GM06990 (cell line): ENCODE measurements at regions not wholly inside any gene's neighbourhood (a gene's known extent, or its start where the extent isn't known, plus 50 kb on each side); places are given as distances from the start of the nearest gene placed in this dataset.

Experiments used
- DNase-seq: peaks from one replicate; pipeline ENCODE4 v3.0.0-alpha.2; 2011; ENCODE audit not compliant: insufficient read length; ENCODE audit errors: extremely low read depth
- H3K27me3 ChIP-seq: replicated peaks from 2 replicates; pipeline ENCODE4 v1.6.0; 2011; ENCODE audit warnings: low read length; ENCODE audit not compliant: control insufficient read depth, insufficient read depth
- H3K36me3 ChIP-seq: 2 replicates; pipeline ENCODE4 v1.5.1; 2011; ENCODE audit warnings: low read length; ENCODE audit not compliant: control insufficient read depth, insufficient read depth
- H3K4me3 ChIP-seq: replicated peaks from 2 replicates; pipeline ENCODE4 v1.5.1; 2011; ENCODE audit warnings: low read depth, mild to moderate bottlenecking, control low read depth, low read length
- TF ChIP-seq, protein P1 (sequence below): IDR thresholded peaks from 2 replicates; pipeline ENCODE4 v1.5.1; 2011; ENCODE audit warnings: low read length, control low read depth, mild to moderate bottlenecking, inconsistent platforms; ENCODE audit not compliant: insufficient read depth, poor library complexity, severe bottlenecking

- Histone ChIP-seq H3K4me3 (no peak overlapping the region), H3K27me3 (peaks cover 2% of the 10 kb centered on the region; the same call in 1 of the 2 replicates), H3K36me3 (no peaks in the 10 kb centered on the region)
- no peak for DNase-seq
- TF ChIP-seq, protein P1, sequence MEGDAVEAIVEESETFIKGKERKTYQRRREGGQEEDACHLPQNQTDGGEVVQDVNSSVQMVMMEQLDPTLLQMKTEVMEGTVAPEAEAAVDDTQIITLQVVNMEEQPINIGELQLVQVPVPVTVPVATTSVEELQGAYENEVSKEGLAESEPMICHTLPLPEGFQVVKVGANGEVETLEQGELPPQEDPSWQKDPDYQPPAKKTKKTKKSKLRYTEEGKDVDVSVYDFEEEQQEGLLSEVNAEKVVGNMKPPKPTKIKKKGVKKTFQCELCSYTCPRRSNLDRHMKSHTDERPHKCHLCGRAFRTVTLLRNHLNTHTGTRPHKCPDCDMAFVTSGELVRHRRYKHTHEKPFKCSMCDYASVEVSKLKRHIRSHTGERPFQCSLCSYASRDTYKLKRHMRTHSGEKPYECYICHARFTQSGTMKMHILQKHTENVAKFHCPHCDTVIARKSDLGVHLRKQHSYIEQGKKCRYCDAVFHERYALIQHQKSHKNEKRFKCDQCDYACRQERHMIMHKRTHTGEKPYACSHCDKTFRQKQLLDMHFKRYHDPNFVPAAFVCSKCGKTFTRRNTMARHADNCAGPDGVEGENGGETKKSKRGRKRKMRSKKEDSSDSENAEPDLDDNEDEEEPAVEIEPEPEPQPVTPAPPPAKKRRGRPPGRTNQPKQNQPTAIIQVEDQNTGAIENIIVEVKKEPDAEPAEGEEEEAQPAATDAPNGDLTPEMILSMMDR: no peak
These were observed 87.4 kb downstream of the RAMP3 start for GRCh38 chr7:45244981-45245380.

- DNase-seq: no peak
- peaks cover 2% of the 10 kb centered on the region; the same call in 1 of the 2 replicates for H3K27me3 ChIP-seq
- no peak overlapping the region for H3K4me3 ChIP-seq
- TF ChIP-seq, protein P1: no peak
- no peaks in the 10 kb centered on the region for H3K36me3 ChIP-seq
These were observed 88.7 kb downstream of the RAMP3 start for GRCh38 chr7:45246339-45246738.

- Histone ChIP-seq H3K27me3 (no peaks in the 10 kb centered on the region), H3K4me3 (no peak overlapping the region), H3K36me3 (no peaks in the 10 kb centered on the region)
- DNase-seq: no peak
- TF ChIP-seq, protein P1: no peak
These were observed 94.7 kb downstream of the RAMP3 start for GRCh38 chr7:45252248-45252647.

DNA sequence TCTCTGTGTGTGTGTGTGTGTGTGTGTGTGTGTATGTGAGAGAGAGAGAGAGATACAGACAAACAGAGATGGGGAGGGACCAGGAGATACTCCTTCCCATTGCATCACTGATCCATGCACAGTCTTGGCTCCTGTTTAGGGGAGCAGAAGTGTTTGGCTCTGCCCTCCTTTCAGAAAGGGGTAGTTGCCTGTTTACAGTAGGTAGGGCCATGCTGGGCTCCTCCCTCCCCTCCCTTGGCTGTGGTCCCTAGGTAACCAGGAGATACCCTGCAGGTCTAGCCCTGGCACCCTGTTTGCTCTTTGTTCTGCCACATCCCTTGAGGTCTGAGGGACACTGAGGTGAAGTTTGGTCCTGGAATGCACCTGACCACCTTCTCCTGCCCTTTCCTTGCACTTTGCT, 95.3 kb downstream of the RAMP3 start:
- TF ChIP-seq, protein P1: no peak
- no peak for DNase-seq
- Histone ChIP-seq H3K4me3 (no peak overlapping the region), H3K27me3 (no peaks in the 10 kb centered on the region), H3K36me3 (no peaks in the 10 kb centered on the region)

GRCh38 chr7:45253368-45253767, 95.8 kb downstream of the RAMP3 start:
- Histone ChIP-seq H3K27me3 (no peaks in the 10 kb centered on the region), H3K4me3 (no peak overlapping the region), H3K36me3 (no peaks in the 10 kb centered on the region)
- no peak for DNase-seq
- TF ChIP-seq, protein P1: no peak

- H3K36me3 ChIP-seq: no peaks in the 10 kb centered on the region
- no peak overlapping the region for H3K4me3 ChIP-seq
- no peak for DNase-seq
- no peaks in the 10 kb centered on the region for H3K27me3 ChIP-seq
- TF ChIP-seq, protein P1: no peak
These were observed 97.6 kb downstream of the RAMP3 start for GRCh38 chr7:45255187-45255586.
